T-helper 1 cell treated with Interleukin-12 subunit alpha and Interleukin-12 subunit beta and Interleukin-4 antibody, amounts not matched to agents 30 μg/mL and 1 μg/mL, for 36 hours (primary cell): ENCODE measurements at regions not wholly inside any gene's neighbourhood (a gene's known extent, or its start where the extent isn't known, plus 50 kb on each side); places are given as distances from the start of the nearest gene placed in this dataset.
"Not testable (repeated sequence)": the region's sequence is repeated elsewhere in the genome, so short reads cannot be mapped to it uniquely, and the experiment has no call there.

Source experiments
- H3K27ac Mint-ChIP-seq: one replicate; pipeline ENCODE4 v1.8.0; 2021; ENCODE audit warnings: mild to moderate bottlenecking, mixed read lengths
- H3K27me3 Mint-ChIP-seq: one replicate; pipeline ENCODE4 v1.8.0; 2021; ENCODE audit warnings: low read depth, mixed read lengths
- H3K36me3 Mint-ChIP-seq: one replicate; pipeline ENCODE4 v1.8.0; 2021; ENCODE audit warnings: low read depth, mixed read lengths
- H3K4me1 Mint-ChIP-seq: one replicate; pipeline ENCODE4 v1.8.0; 2021; ENCODE audit warnings: low read depth, mixed read lengths
- H3K4me3 Mint-ChIP-seq: one replicate; pipeline ENCODE4 v1.8.0; 2021; ENCODE audit warnings: mild to moderate bottlenecking, moderate library complexity, mixed read lengths
- H3K9me3 Mint-ChIP-seq: one replicate; pipeline ENCODE4 v1.8.0; 2021; ENCODE audit warnings: mixed read lengths

- Mint-ChIP-seq H3K4me1 (peaks cover 6% of the 10 kb centered on the region), H3K4me3 (no peak overlapping the region), H3K9me3 (no peaks in the 10 kb centered on the region), H3K27me3 (peaks cover 41% of the 10 kb centered on the region), H3K27ac (no peak overlapping the region), H3K36me3 (no peaks in the 10 kb centered on the region)
These were observed 68.4 kb upstream of the EPCAM start for GRCh38 chr2:47300609-47301276.

GRCh38 chr2:47300081-47300480 is 69.0 kb upstream of the EPCAM start:
- no peak overlapping the region for H3K27ac Mint-ChIP-seq
- no peaks in the 10 kb centered on the region for H3K36me3 Mint-ChIP-seq
- H3K4me1 Mint-ChIP-seq: peaks cover 6% of the 10 kb centered on the region
- peaks cover 45% of the 10 kb centered on the region for H3K27me3 Mint-ChIP-seq
- no peak overlapping the region for H3K4me3 Mint-ChIP-seq
- no peaks in the 10 kb centered on the region for H3K9me3 Mint-ChIP-seq

- no peaks in the 10 kb centered on the region for H3K9me3 Mint-ChIP-seq
- H3K27me3 Mint-ChIP-seq: peaks cover 40% of the 10 kb centered on the region
- no peaks in the 10 kb centered on the region for H3K36me3 Mint-ChIP-seq
- H3K4me3 Mint-ChIP-seq: no peak overlapping the region
- no peak overlapping the region for H3K27ac Mint-ChIP-seq
- H3K4me1 Mint-ChIP-seq: peaks cover 6% of the 10 kb centered on the region
These were observed 69.6 kb upstream of the EPCAM start for GRCh38 chr2:47299555-47299954.

- Mint-ChIP-seq H3K4me1 (peaks cover 6% of the 10 kb centered on the region), H3K4me3 (no peak overlapping the region), H3K27me3 (peaks cover 35% of the 10 kb centered on the region), H3K36me3 (no peaks in the 10 kb centered on the region), H3K9me3 (no peaks in the 10 kb centered on the region), H3K27ac (no peak overlapping the region)
These were observed 70.3 kb upstream of the EPCAM start for GRCh38 chr2:47298771-47299170.

- Mint-ChIP-seq H3K9me3 (no peaks in the 10 kb centered on the region), H3K36me3 (no peaks in the 10 kb centered on the region)
These were observed 71.2 kb upstream of the EPCAM start for GRCh38 chr2:47297767-47298425.

GRCh38 chr2:47295981-47296635 is 73.0 kb upstream of the EPCAM start:
- Mint-ChIP-seq H3K9me3 (no peaks in the 10 kb centered on the region), H3K27ac (no peak overlapping the region), H3K4me1 (peaks cover 6% of the 10 kb centered on the region), H3K4me3 (no peak overlapping the region), H3K36me3 (no peaks in the 10 kb centered on the region), H3K27me3 (peaks cover 21% of the 10 kb centered on the region)

More at GRCh38 chr2:47297767-47298425, 71.2 kb upstream of the EPCAM start:
- H3K4me3 Mint-ChIP-seq: no peak overlapping the region
- H3K4me1 Mint-ChIP-seq: peaks cover 6% of the 10 kb centered on the region
- no peak overlapping the region for H3K27ac Mint-ChIP-seq
- H3K27me3 Mint-ChIP-seq: peaks cover 29% of the 10 kb centered on the region

- H3K4me1 Mint-ChIP-seq: no peaks in the 10 kb centered on the region
- H3K27ac Mint-ChIP-seq: no peak overlapping the region
- H3K4me3 Mint-ChIP-seq: no peak overlapping the region
- no peaks in the 10 kb centered on the region for H3K9me3 Mint-ChIP-seq
- no peaks in the 10 kb centered on the region for H3K36me3 Mint-ChIP-seq
- H3K27me3 Mint-ChIP-seq: peaks cover 13% of the 10 kb centered on the region
These were observed 73.8 kb upstream of the EPCAM start for GRCh38 chr2:47295131-47295980.

GRCh38 chr2:47293976-47294375 is 75.1 kb upstream of the EPCAM start:
- H3K27me3 Mint-ChIP-seq: peaks cover 10% of the 10 kb centered on the region
- no peaks in the 10 kb centered on the region for H3K4me1 Mint-ChIP-seq
- no peak overlapping the region for H3K4me3 Mint-ChIP-seq
- no peaks in the 10 kb centered on the region for H3K9me3 Mint-ChIP-seq
- H3K27ac Mint-ChIP-seq: no peak overlapping the region
- no peaks in the 10 kb centered on the region for H3K36me3 Mint-ChIP-seq

GRCh38 chr2:47288864-47289263 is 80.2 kb upstream of the EPCAM start:
- Mint-ChIP-seq H3K36me3 (no peaks in the 10 kb centered on the region), H3K27me3 (peaks cover 5% of the 10 kb centered on the region), H3K4me1 (no peaks in the 10 kb centered on the region), H3K9me3 (no peaks in the 10 kb centered on the region), H3K27ac (no peak overlapping the region), H3K4me3 (no peak overlapping the region)

GRCh38 chr2:47283659-47284058 is 85.5 kb upstream of the EPCAM start:
- H3K27me3 Mint-ChIP-seq: peaks cover 5% of the 10 kb centered on the region
- H3K27ac Mint-ChIP-seq: no peak overlapping the region
- H3K36me3 Mint-ChIP-seq: no peaks in the 10 kb centered on the region
- no peak overlapping the region for H3K4me3 Mint-ChIP-seq
- H3K9me3 Mint-ChIP-seq: no peaks in the 10 kb centered on the region
- no peaks in the 10 kb centered on the region for H3K4me1 Mint-ChIP-seq

- no peak overlapping the region for H3K4me3 Mint-ChIP-seq
- H3K27ac Mint-ChIP-seq: no peak overlapping the region
- no peaks in the 10 kb centered on the region for H3K9me3 Mint-ChIP-seq
- H3K4me1 Mint-ChIP-seq: no peaks in the 10 kb centered on the region
- H3K36me3 Mint-ChIP-seq: no peaks in the 10 kb centered on the region
- H3K27me3 Mint-ChIP-seq: peaks cover 3% of the 10 kb centered on the region
These were observed 86.4 kb upstream of the EPCAM start for GRCh38 chr2:47282621-47283272.

GRCh38 chr2:47279525-47279924 is 89.6 kb upstream of the EPCAM start:
- not testable (repeated sequence) for H3K9me3 Mint-ChIP-seq, H3K27ac Mint-ChIP-seq, H3K4me1 Mint-ChIP-seq, H3K27me3 Mint-ChIP-seq, H3K4me3 Mint-ChIP-seq, H3K36me3 Mint-ChIP-seq

GRCh38 chr2:47277987-47278386 is 91.1 kb upstream of the EPCAM start:
- H3K27me3 Mint-ChIP-seq: peaks cover 8% of the 10 kb centered on the region
- no peak overlapping the region for H3K27ac Mint-ChIP-seq
- H3K9me3 Mint-ChIP-seq: no peaks in the 10 kb centered on the region
- H3K4me3 Mint-ChIP-seq: no peak overlapping the region
- H3K36me3 Mint-ChIP-seq: no peaks in the 10 kb centered on the region
- no peaks in the 10 kb centered on the region for H3K4me1 Mint-ChIP-seq

- Mint-ChIP-seq H3K27me3 (peaks cover 8% of the 10 kb centered on the region), H3K36me3 (no peaks in the 10 kb centered on the region), H3K27ac (no peak overlapping the region), H3K9me3 (no peaks in the 10 kb centered on the region), H3K4me3 (no peak overlapping the region), H3K4me1 (peaks cover 1% of the 10 kb centered on the region)
These were observed 91.9 kb upstream of the EPCAM start for GRCh38 chr2:47277187-47277586.
